Iris pigment epithelial cell (primary cell): ENCODE measurements at regions not wholly inside any gene's neighbourhood (a gene's known extent, or its start where the extent isn't known, plus 50 kb on each side); places are given as distances from the start of the nearest gene placed in this dataset.

Source experiments
- DNase-seq: peaks from one replicate; pipeline ENCODE4 v3.0.0-alpha.2; 2011; ENCODE audit warnings: low read depth

DNA sequence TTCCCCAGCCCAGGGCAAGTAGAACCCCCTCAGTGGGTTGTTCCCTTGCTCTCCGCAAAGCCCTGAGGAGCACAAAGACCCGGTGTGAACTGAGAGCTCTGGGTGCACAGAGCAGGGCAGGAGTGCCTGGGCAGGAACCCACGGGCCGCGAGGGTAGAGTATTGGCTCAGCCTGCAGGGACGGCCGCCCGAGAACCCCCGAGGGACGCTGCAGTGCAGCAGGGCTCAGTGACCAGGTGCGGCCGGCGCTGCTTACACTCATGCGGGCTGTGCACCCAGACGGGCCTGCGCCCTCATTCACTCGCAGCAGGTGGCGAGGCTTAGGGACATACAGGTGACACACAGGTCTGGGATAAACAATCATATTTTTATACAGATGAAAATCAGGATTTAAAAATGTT lies 51.9 kb upstream of the PDE10A start:
- no peak for DNase-seq

DNA sequence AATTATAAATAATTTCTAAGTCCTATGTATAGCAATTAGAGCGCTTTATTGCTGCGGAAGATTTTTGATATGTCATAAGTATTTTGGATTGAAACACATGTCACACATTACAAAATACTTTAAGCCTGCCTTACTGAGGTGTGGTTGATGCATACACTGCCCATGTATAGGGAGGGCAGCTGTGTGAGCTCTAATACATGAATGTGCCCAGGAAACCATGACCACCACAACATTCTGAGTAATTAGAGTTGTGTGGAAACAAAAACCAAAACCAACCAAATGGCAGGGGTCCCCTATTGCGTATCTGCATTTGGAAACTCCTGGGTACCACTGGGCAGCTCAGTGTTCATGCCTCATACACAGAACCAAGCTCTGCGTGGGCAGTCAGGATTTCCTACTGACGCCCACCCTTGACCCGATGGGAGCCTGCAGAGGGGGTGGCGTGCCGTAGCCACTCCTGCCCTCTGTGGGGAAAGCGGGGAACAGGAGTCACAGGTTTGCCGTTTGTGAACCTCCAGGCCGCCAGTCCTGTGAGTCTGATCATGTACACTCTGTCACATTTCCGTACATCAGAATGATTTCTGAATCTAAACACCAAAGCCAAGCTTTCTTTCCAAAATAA lies 50.9 kb upstream of the PDE10A start:
- DNase-seq = no peak
